ENCODE measurements at regions not wholly inside any gene's neighbourhood (a gene's known extent, or its start where the extent isn't known, plus 50 kb on each side); places are given as distances from the start of the nearest gene placed in this dataset.

- Histone ChIP-seq H3K27ac (ENCODE audit: low read depth in 2 of 2, low read length in 2 of 2) (no peak overlapping the region), H3K4me1 (ENCODE audit: control insufficient read depth in 2 of 3, insufficient read depth in 2 of 3, low read depth in 1 of 3, low read length in 3 of 3) (no peaks in the 10 kb centered on the region), H3K36me3 (ENCODE audit: control insufficient read depth in 2 of 3, insufficient read depth in 3 of 3, low read length in 3 of 3) (no peaks in the 10 kb centered on the region), H3K4me3 (ENCODE audit: low read length in 3 of 3) (no peak overlapping the region), H3K9me3 (ENCODE audit: control insufficient read depth in 2 of 3, insufficient read depth in 1 of 3, low read length in 3 of 3) (no peaks in the 10 kb centered on the region), H3K9ac (ENCODE audit: low read length in 3 of 3) (no peak overlapping the region), H3K27me3 (ENCODE audit: control insufficient read depth, insufficient read depth, low read length) (no peaks in the 10 kb centered on the region)
- TF ChIP-seq CTCF (IDR thresholded peaks at IDR 0.05; ENCODE audit: borderline replicate concordance, extremely low read depth, insufficient read depth) = no peak
- intact Hi-C loops (cut with DNase I) = no loop called here
- FAIRE-seq = no peak
- no peak for DNase-seq
Measured at GRCh38 chr1:221565711-221566110, 176.2 kb downstream of the DUSP10 start.

GRCh38 chr1:221567859-221568507 lies 173.9 kb downstream of the DUSP10 start:
- Histone ChIP-seq H3K9ac (ENCODE audit: low read length in 3 of 3) (no peak overlapping the region), H3K4me1 (ENCODE audit: control insufficient read depth in 2 of 3, insufficient read depth in 2 of 3, low read depth in 1 of 3, low read length in 3 of 3) (no peaks in the 10 kb centered on the region), H3K27ac (ENCODE audit: low read depth in 2 of 2, low read length in 2 of 2) (no peak overlapping the region), H3K36me3 (ENCODE audit: control insufficient read depth in 2 of 3, insufficient read depth in 3 of 3, low read length in 3 of 3) (no peaks in the 10 kb centered on the region), H3K27me3 (ENCODE audit: control insufficient read depth, insufficient read depth, low read length) (no peaks in the 10 kb centered on the region), H3K4me3 (ENCODE audit: low read length in 3 of 3) (no peak overlapping the region), H3K9me3 (ENCODE audit: control insufficient read depth in 2 of 3, insufficient read depth in 1 of 3, low read length in 3 of 3) (no peaks in the 10 kb centered on the region)
- FAIRE-seq (no peak), DNase-seq (no peak)
- no peak for TF ChIP-seq CTCF (IDR thresholded peaks at IDR 0.05; ENCODE audit: borderline replicate concordance, extremely low read depth, insufficient read depth)
- intact Hi-C loops (cut with DNase I) = no loop called here

- no peaks in the 10 kb centered on the region for H3K4me1 ChIP-seq (ENCODE audit: control insufficient read depth in 2 of 3, insufficient read depth in 2 of 3, low read depth in 1 of 3, low read length in 3 of 3)
- no peak for TF ChIP-seq CTCF (IDR thresholded peaks at IDR 0.05; ENCODE audit: borderline replicate concordance, extremely low read depth, insufficient read depth)
- intact Hi-C loops (cut with DNase I) = no loop called here
- DNase-seq = no peak
- no peaks in the 10 kb centered on the region for H3K27me3 ChIP-seq (ENCODE audit: control insufficient read depth, insufficient read depth, low read length)
- H3K27ac ChIP-seq (ENCODE audit: low read depth in 2 of 2, low read length in 2 of 2) = no peak overlapping the region
- no peak overlapping the region for H3K9ac ChIP-seq (ENCODE audit: low read length in 3 of 3)
- H3K36me3 ChIP-seq (ENCODE audit: control insufficient read depth in 2 of 3, insufficient read depth in 3 of 3, low read length in 3 of 3) = no peaks in the 10 kb centered on the region
- no peak for FAIRE-seq
- H3K4me3 ChIP-seq (ENCODE audit: low read length in 3 of 3) = no peak overlapping the region
- peaks cover 0 to 3% (median 0%) of the 10 kb centered on the region in 3 donors for H3K9me3 ChIP-seq (ENCODE audit: control insufficient read depth in 2 of 3, insufficient read depth in 1 of 3, low read length in 3 of 3)
Measured at GRCh38 chr1:221573756-221574155, 168.1 kb downstream of the DUSP10 start.

GRCh38 chr1:221574529-221574928 lies 167.4 kb downstream of the DUSP10 start:
- no peaks in the 10 kb centered on the region for H3K4me1 ChIP-seq (ENCODE audit: control insufficient read depth in 2 of 3, insufficient read depth in 2 of 3, low read depth in 1 of 3, low read length in 3 of 3)
- intact Hi-C loops (cut with DNase I) = no loop called here
- H3K9me3 ChIP-seq (ENCODE audit: control insufficient read depth in 2 of 3, insufficient read depth in 1 of 3, low read length in 3 of 3) = peaks cover 0 to 3% (median 0%) of the 10 kb centered on the region in 3 donors
- no peaks in the 10 kb centered on the region for H3K36me3 ChIP-seq (ENCODE audit: control insufficient read depth in 2 of 3, insufficient read depth in 3 of 3, low read length in 3 of 3)
- no peak overlapping the region for H3K9ac ChIP-seq (ENCODE audit: low read length in 3 of 3)
- TF ChIP-seq CTCF (IDR thresholded peaks at IDR 0.05; ENCODE audit: borderline replicate concordance, extremely low read depth, insufficient read depth) = no peak
- no peak overlapping the region for H3K27ac ChIP-seq (ENCODE audit: low read depth in 2 of 2, low read length in 2 of 2)
- H3K4me3 ChIP-seq (ENCODE audit: low read length in 3 of 3) = no peak overlapping the region
- no peaks in the 10 kb centered on the region for H3K27me3 ChIP-seq (ENCODE audit: control insufficient read depth, insufficient read depth, low read length)
- no peak for FAIRE-seq
- DNase-seq = no peak
